Natural killer cell (primary cell): ENCODE measurements at regions not wholly inside any gene's neighbourhood (a gene's known extent, or its start where the extent isn't known, plus 50 kb on each side); places are given as distances from the start of the nearest gene placed in this dataset.

Experiments
- ATAC-seq, 3 donors: fragments of 150-1000 bp in 2 of 3; fragments of 200-7000 bp in 1 of 3; cut with Tn5 transposase; 1 replicate in 1 of 3; 2 replicates in 2 of 3; pipeline ENCODE4 v1.10.0; 2021; ENCODE audit warnings: mild to moderate bottlenecking in 2 of 3, moderate library complexity in 2 of 3
- DNase-seq, 2 donors: peaks; one replicate each; pipeline versions ENCODE4 v3.0.0 to v3.0.0-alpha.2; 2013 to 2021; ENCODE audit warnings: mixed read lengths in 1 of 2
- H3K27ac ChIP-seq: one replicate; pipeline ENCODE4 v1.5.1; 2013; ENCODE audit warnings: mild to moderate bottlenecking, low read length
- H3K27me3 ChIP-seq: one replicate; pipeline ENCODE4 v1.6.1; 2013; ENCODE audit warnings: low read length; ENCODE audit not compliant: control insufficient read depth, insufficient read depth
- H3K36me3 ChIP-seq: one replicate; pipeline ENCODE4 v1.6.1; 2013; ENCODE audit warnings: low read length; ENCODE audit not compliant: control insufficient read depth, insufficient read depth
- H3K4me1 ChIP-seq: one replicate; pipeline ENCODE4 v1.6.1; 2013; ENCODE audit warnings: low read length; ENCODE audit not compliant: control insufficient read depth, insufficient read depth
- H3K4me3 ChIP-seq: one replicate; pipeline ENCODE4 v1.5.1; 2013; ENCODE audit warnings: low read length
- H3K9me3 ChIP-seq: one replicate; pipeline ENCODE4 v1.6.1; 2013; ENCODE audit warnings: low read length; ENCODE audit not compliant: control insufficient read depth, insufficient read depth
- H3K27ac Mint-ChIP-seq, 2 donors: one replicate each; pipeline ENCODE4 v1.8.0; 2022; ENCODE audit warnings: mild to moderate bottlenecking in 2 of 2, mixed read lengths in 2 of 2, moderate library complexity in 1 of 2
- H3K27me3 Mint-ChIP-seq, 2 donors: one replicate each; pipeline ENCODE4 v1.8.0; 2022; ENCODE audit warnings: low read depth in 2 of 2, mixed read lengths in 2 of 2
- H3K36me3 Mint-ChIP-seq: one replicate; pipeline ENCODE4 v1.8.0; 2022; ENCODE audit warnings: mixed read lengths
- H3K4me1 Mint-ChIP-seq, 2 donors: one replicate each; pipeline ENCODE4 v1.8.0; 2022; ENCODE audit warnings: mixed read lengths in 2 of 2
- H3K4me3 Mint-ChIP-seq: one replicate; pipeline ENCODE4 v1.8.0; 2022; ENCODE audit warnings: mild to moderate bottlenecking, moderate library complexity, mixed read lengths
- H3K9me3 Mint-ChIP-seq, 2 donors: one replicate each; pipeline ENCODE4 v1.8.0; 2022; ENCODE audit warnings: mixed read lengths in 2 of 2
- CTCF ChIP-seq: fragments of 200-600 bp; IDR thresholded peaks from one replicate; pipeline ENCODE4 v1.8.0; 2022; ENCODE audit warnings: antibody characterized with exemption
- WGBS: methylation state at CpG from one replicate; pipeline ENCODE4 v1.1.7; 2013; ENCODE audit warnings: missing lambda C conversion rate; ENCODE audit not compliant: insufficient coverage; 5-methylcytosine and 5-hydroxymethylcytosine counted together
- intact Hi-C: fragments of 100-400 bp; cut with micrococcal nuclease; formaldehyde crosslinking; loops from one replicate; pipeline ENCODE4 v1.14.2; 2022

- TF ChIP-seq CTCF = no peak
- no peaks in the 10 kb centered on the region for H3K36me3 ChIP-seq
- no peak for DNase-seq
- H3K27ac ChIP-seq = no peak overlapping the region
- WGBS = 93% methylated on average over 6 of the region's 6 CpGs
- no peak overlapping the region for H3K4me3 Mint-ChIP-seq
- ATAC-seq = no peak
- intact Hi-C loops = no loop called here
- H3K9me3 ChIP-seq = no peaks in the 10 kb centered on the region
- peaks cover 62 to 75% of the 10 kb centered on the region in 2 donors for H3K27me3 Mint-ChIP-seq
- peaks cover 0 to 6% of the 10 kb centered on the region in 2 donors for H3K4me1 Mint-ChIP-seq
- peaks cover 22% of the 10 kb centered on the region for H3K27me3 ChIP-seq
- no peak overlapping the region for H3K27ac Mint-ChIP-seq
- no peaks in the 10 kb centered on the region for H3K36me3 Mint-ChIP-seq
- no peak overlapping the region for H3K4me3 ChIP-seq
- peaks cover 7% of the 10 kb centered on the region for H3K4me1 ChIP-seq
- no peaks in the 10 kb centered on the region for H3K9me3 Mint-ChIP-seq
Observed at GRCh38 chr13:20303636-20304035, 71.5 kb upstream of the GJB6 start.

- intact Hi-C loops = no loop called here
- Histone ChIP-seq H3K27me3 (peaks cover 22% of the 10 kb centered on the region), H3K36me3 (no peaks in the 10 kb centered on the region), H3K27ac (no peak overlapping the region), H3K4me1 (peaks cover 7% of the 10 kb centered on the region), H3K4me3 (no peak overlapping the region), H3K9me3 (no peaks in the 10 kb centered on the region)
- no peak for DNase-seq
- H3K9me3 Mint-ChIP-seq = no peaks in the 10 kb centered on the region
- H3K4me3 Mint-ChIP-seq = no peak overlapping the region
- peaks cover 52 to 63% of the 10 kb centered on the region in 2 donors for H3K27me3 Mint-ChIP-seq
- peaks cover 0 to 6% of the 10 kb centered on the region in 2 donors for H3K4me1 Mint-ChIP-seq
- WGBS = 25% methylated on average over 56 of the region's 56 CpGs
- no peaks in the 10 kb centered on the region for H3K36me3 Mint-ChIP-seq
- no peak for TF ChIP-seq CTCF
- no peak overlapping the region for H3K27ac Mint-ChIP-seq
- no peak for ATAC-seq
Observed at GRCh38 chr13:20301403-20302071, 69.4 kb upstream of the GJB6 start.

GRCh38 chr13:20301015-20301402 is 68.9 kb upstream of the GJB6 start:
- TF ChIP-seq CTCF = no peak
- DNase-seq = no peak
- no peaks in the 10 kb centered on the region for H3K9me3 ChIP-seq
- 68% methylated on average over 6 of the region's 7 CpGs for WGBS
- Mint-ChIP-seq H3K9me3 (no peaks in the 10 kb centered on the region), H3K4me1 (peaks cover 0 to 6% of the 10 kb centered on the region in 2 donors), H3K36me3 (no peaks in the 10 kb centered on the region), H3K27me3 (peaks cover 51 to 61% of the 10 kb centered on the region in 2 donors), H3K4me3 (no peak overlapping the region), H3K27ac (no peak overlapping the region)
- ATAC-seq = no peak
- intact Hi-C loops = no loop called here
- no peak overlapping the region for H3K27ac ChIP-seq
- H3K4me3 ChIP-seq = no peak overlapping the region
- H3K27me3 ChIP-seq = peaks cover 22% of the 10 kb centered on the region
- H3K36me3 ChIP-seq = no peaks in the 10 kb centered on the region
- H3K4me1 ChIP-seq = peaks cover 7% of the 10 kb centered on the region

GRCh38 chr13:20297181-20297580 is 65.1 kb upstream of the GJB6 start:
- intact Hi-C loops = no loop called here
- no peak overlapping the region for H3K27ac ChIP-seq
- Mint-ChIP-seq H3K4me1 (peaks cover 0 to 5% of the 10 kb centered on the region in 2 donors), H3K27me3 (peaks cover 34 to 39% of the 10 kb centered on the region in 2 donors), H3K36me3 (no peaks in the 10 kb centered on the region), H3K27ac (no peak overlapping the region), H3K9me3 (no peaks in the 10 kb centered on the region), H3K4me3 (no peak overlapping the region)
- no peak overlapping the region for H3K4me3 ChIP-seq
- peaks cover 16% of the 10 kb centered on the region for H3K27me3 ChIP-seq
- no peaks in the 10 kb centered on the region for H3K9me3 ChIP-seq
- WGBS = 84% methylated on average over 2 of the region's 3 CpGs
- H3K36me3 ChIP-seq = no peaks in the 10 kb centered on the region
- TF ChIP-seq CTCF = no peak
- ATAC-seq = no peak
- H3K4me1 ChIP-seq = peaks cover 7% of the 10 kb centered on the region
- DNase-seq = no peak
